ENCODE measurements at regions not wholly inside any gene's neighbourhood (a gene's known extent, or its start where the extent isn't known, plus 50 kb on each side); places are given as distances from the start of the nearest gene placed in this dataset.

GRCh38 chr7:35465791-35466336, 212.0 kb upstream of the TBX20 start:
- no peaks in the 10 kb centered on the region for H3K9me3 ChIP-seq (ENCODE audit: severe bottlenecking)
- H3K4me1 ChIP-seq (ENCODE audit: insufficient read depth, poor library complexity, severe bottlenecking), result no peaks in the 10 kb centered on the region
- no peak overlapping the region for H3K4me3 ChIP-seq (ENCODE audit: severe bottlenecking)
- DNase-seq (ENCODE audit: low spot score) (no peak), ATAC-seq (ENCODE audit: low read depth) (no peak)
- no peak for TF ChIP-seq CTCF (IDR thresholded peaks at IDR 0.05; ENCODE audit: poor library complexity, severe bottlenecking)
- H3K36me3 ChIP-seq (ENCODE audit: low read depth), result no peaks in the 10 kb centered on the region
- no peaks in the 10 kb centered on the region for H3K27me3 ChIP-seq (ENCODE audit: insufficient read depth, poor library complexity, severe bottlenecking)
- H3K27ac ChIP-seq (ENCODE audit: poor library complexity, severe bottlenecking), result no peak overlapping the region

- no peak for ATAC-seq (ENCODE audit: low read depth)
- DNase-seq (ENCODE audit: low spot score), result no peak
- no peak overlapping the region for H3K27ac ChIP-seq (ENCODE audit: poor library complexity, severe bottlenecking)
- no peaks in the 10 kb centered on the region for H3K4me1 ChIP-seq (ENCODE audit: insufficient read depth, poor library complexity, severe bottlenecking)
- no peaks in the 10 kb centered on the region for H3K9me3 ChIP-seq (ENCODE audit: severe bottlenecking)
- TF ChIP-seq CTCF (IDR thresholded peaks at IDR 0.05; ENCODE audit: poor library complexity, severe bottlenecking), result no peak
- no peaks in the 10 kb centered on the region for H3K27me3 ChIP-seq (ENCODE audit: insufficient read depth, poor library complexity, severe bottlenecking)
- no peaks in the 10 kb centered on the region for H3K36me3 ChIP-seq (ENCODE audit: low read depth)
- H3K4me3 ChIP-seq (ENCODE audit: severe bottlenecking), result no peak overlapping the region
These were observed 209.9 kb upstream of the TBX20 start for GRCh38 chr7:35463751-35464150.

GRCh38 chr7:35463176-35463700, 209.3 kb upstream of the TBX20 start:
- H3K4me3 ChIP-seq (ENCODE audit: severe bottlenecking), result no peak overlapping the region
- H3K27me3 ChIP-seq (ENCODE audit: insufficient read depth, poor library complexity, severe bottlenecking), result no peaks in the 10 kb centered on the region
- H3K9me3 ChIP-seq (ENCODE audit: severe bottlenecking), result no peaks in the 10 kb centered on the region
- ATAC-seq (ENCODE audit: low read depth) (no peak), DNase-seq (ENCODE audit: low spot score) (no peak)
- no peak overlapping the region for H3K27ac ChIP-seq (ENCODE audit: poor library complexity, severe bottlenecking)
- no peaks in the 10 kb centered on the region for H3K36me3 ChIP-seq (ENCODE audit: low read depth)
- no peak for TF ChIP-seq CTCF (IDR thresholded peaks at IDR 0.05; ENCODE audit: poor library complexity, severe bottlenecking)
- no peaks in the 10 kb centered on the region for H3K4me1 ChIP-seq (ENCODE audit: insufficient read depth, poor library complexity, severe bottlenecking)

- DNase-seq (ENCODE audit: low spot score), result peak; percentile 45
- H3K27ac ChIP-seq (ENCODE audit: poor library complexity, severe bottlenecking), result no peak overlapping the region
- H3K4me3 ChIP-seq (ENCODE audit: severe bottlenecking), result no peak overlapping the region
- H3K9me3 ChIP-seq (ENCODE audit: severe bottlenecking), result no peaks in the 10 kb centered on the region
- H3K27me3 ChIP-seq (ENCODE audit: insufficient read depth, poor library complexity, severe bottlenecking), result peaks cover 9% of the 10 kb centered on the region
- TF ChIP-seq CTCF (IDR thresholded peaks at IDR 0.05; ENCODE audit: poor library complexity, severe bottlenecking), result no peak
- no peaks in the 10 kb centered on the region for H3K4me1 ChIP-seq (ENCODE audit: insufficient read depth, poor library complexity, severe bottlenecking)
- H3K36me3 ChIP-seq (ENCODE audit: low read depth), result no peaks in the 10 kb centered on the region
- no peak; the same call in 2 of the 3 replicates for ATAC-seq (ENCODE audit: low read depth)
These were observed 200.9 kb upstream of the TBX20 start for GRCh38 chr7:35454575-35455385.
